ENCODE measurements at regions not wholly inside any gene's neighbourhood (a gene's known extent, or its start where the extent isn't known, plus 50 kb on each side); places are given as distances from the start of the nearest gene placed in this dataset.

GRCh38 chr7:13290975-13291374, 603.5 kb downstream of the ARL4A start:
- DNase-seq (ENCODE audit: insufficient read length) (no peak), FAIRE-seq (no peak)
- TF ChIP-seq POLR2AphosphoS5 (IDR thresholded peaks at IDR 0.05; ENCODE audit: low read depth, low read length) (no peak), POLR2A (IDR thresholded peaks at IDR 0.05; ENCODE audit: low read depth, low read length) (no peak), TAF1 (IDR thresholded peaks at IDR 0.05; ENCODE audit: borderline replicate concordance, low read depth, low read length) (no peak)

- no peak for FAIRE-seq
- no peak for TF ChIP-seq POLR2AphosphoS5 (IDR thresholded peaks at IDR 0.05; ENCODE audit: low read depth, low read length)
- TF ChIP-seq TAF1 (IDR thresholded peaks at IDR 0.05; ENCODE audit: borderline replicate concordance, low read depth, low read length): no peak
- no peak for TF ChIP-seq POLR2A (IDR thresholded peaks at IDR 0.05; ENCODE audit: low read depth, low read length)
Measured at GRCh38 chr7:13293264-13294002, 606.0 kb downstream of the ARL4A start.

GRCh38 chr7:13307040-13307439, 619.6 kb downstream of the ARL4A start:
- DNase-seq (ENCODE audit: insufficient read length) (no peak), FAIRE-seq (no peak)

More at GRCh38 chr7:13293264-13294002, 606.0 kb downstream of the ARL4A start:
- DNase-seq (ENCODE audit: insufficient read length): no peak

GRCh38 chr7:13308423-13308822, 621.0 kb downstream of the ARL4A start:
- TF ChIP-seq TAF1 (IDR thresholded peaks at IDR 0.05; ENCODE audit: borderline replicate concordance, low read depth, low read length): no peak
- TF ChIP-seq POLR2AphosphoS5 (IDR thresholded peaks at IDR 0.05; ENCODE audit: low read depth, low read length): no peak
- no peak for TF ChIP-seq POLR2A (IDR thresholded peaks at IDR 0.05; ENCODE audit: low read depth, low read length)
- FAIRE-seq (no peak), DNase-seq (ENCODE audit: insufficient read length) (no peak)

More at GRCh38 chr7:13307040-13307439, 619.6 kb downstream of the ARL4A start:
- TF ChIP-seq POLR2AphosphoS5 (IDR thresholded peaks at IDR 0.05; ENCODE audit: low read depth, low read length): no peak
- TF ChIP-seq POLR2A (IDR thresholded peaks at IDR 0.05; ENCODE audit: low read depth, low read length): no peak
- TF ChIP-seq TAF1 (IDR thresholded peaks at IDR 0.05; ENCODE audit: borderline replicate concordance, low read depth, low read length): no peak

- DNase-seq (ENCODE audit: insufficient read length) (no peak), FAIRE-seq (no peak)
- TF ChIP-seq TAF1 (IDR thresholded peaks at IDR 0.05; ENCODE audit: borderline replicate concordance, low read depth, low read length) (no peak), POLR2A (IDR thresholded peaks at IDR 0.05; ENCODE audit: low read depth, low read length) (no peak), POLR2AphosphoS5 (IDR thresholded peaks at IDR 0.05; ENCODE audit: low read depth, low read length) (no peak)
Measured at GRCh38 chr7:13309535-13309934, 622.1 kb downstream of the ARL4A start.

GRCh38 chr7:13312307-13312706, 624.9 kb downstream of the ARL4A start:
- FAIRE-seq (no peak), DNase-seq (ENCODE audit: insufficient read length) (no peak)
- TF ChIP-seq TAF1 (IDR thresholded peaks at IDR 0.05; ENCODE audit: borderline replicate concordance, low read depth, low read length) (no peak), POLR2AphosphoS5 (IDR thresholded peaks at IDR 0.05; ENCODE audit: low read depth, low read length) (no peak), POLR2A (IDR thresholded peaks at IDR 0.05; ENCODE audit: low read depth, low read length) (no peak)

GRCh38 chr7:13320333-13320732, 632.9 kb downstream of the ARL4A start:
- no peak for FAIRE-seq
- DNase-seq (ENCODE audit: insufficient read length): no peak
- TF ChIP-seq POLR2AphosphoS5 (IDR thresholded peaks at IDR 0.05; ENCODE audit: low read depth, low read length) (no peak), TAF1 (IDR thresholded peaks at IDR 0.05; ENCODE audit: borderline replicate concordance, low read depth, low read length) (no peak), POLR2A (IDR thresholded peaks at IDR 0.05; ENCODE audit: low read depth, low read length) (no peak)

- DNase-seq (ENCODE audit: insufficient read length): no peak
- FAIRE-seq: no peak
- TF ChIP-seq POLR2AphosphoS5 (IDR thresholded peaks at IDR 0.05; ENCODE audit: low read depth, low read length) (no peak), POLR2A (IDR thresholded peaks at IDR 0.05; ENCODE audit: low read depth, low read length) (no peak), TAF1 (IDR thresholded peaks at IDR 0.05; ENCODE audit: borderline replicate concordance, low read depth, low read length) (no peak)
Measured at GRCh38 chr7:13321316-13321715, 633.9 kb downstream of the ARL4A start.

GRCh38 chr7:13322126-13322525, 634.7 kb downstream of the ARL4A start:
- DNase-seq (ENCODE audit: insufficient read length): no peak
- no peak for FAIRE-seq
- TF ChIP-seq POLR2A (IDR thresholded peaks at IDR 0.05; ENCODE audit: low read depth, low read length) (no peak), TAF1 (IDR thresholded peaks at IDR 0.05; ENCODE audit: borderline replicate concordance, low read depth, low read length) (no peak), POLR2AphosphoS5 (IDR thresholded peaks at IDR 0.05; ENCODE audit: low read depth, low read length) (no peak)

GRCh38 chr7:13327669-13328068, 640.2 kb downstream of the ARL4A start:
- no peak for FAIRE-seq

GRCh38 chr7:13333371-13333770, 645.9 kb downstream of the ARL4A start:
- DNase-seq (ENCODE audit: insufficient read length): no peak
- FAIRE-seq: no peak
- TF ChIP-seq POLR2A (IDR thresholded peaks at IDR 0.05; ENCODE audit: low read depth, low read length): no peak

More at GRCh38 chr7:13327669-13328068, 640.2 kb downstream of the ARL4A start:
- TF ChIP-seq POLR2AphosphoS5 (IDR thresholded peaks at IDR 0.05; ENCODE audit: low read depth, low read length) (no peak), TAF1 (IDR thresholded peaks at IDR 0.05; ENCODE audit: borderline replicate concordance, low read depth, low read length) (no peak), POLR2A (IDR thresholded peaks at IDR 0.05; ENCODE audit: low read depth, low read length) (no peak)
- DNase-seq (ENCODE audit: insufficient read length): no peak

GRCh38 chr7:13336227-13336626, 648.8 kb downstream of the ARL4A start:
- DNase-seq (ENCODE audit: insufficient read length): no peak
- TF ChIP-seq POLR2AphosphoS5 (IDR thresholded peaks at IDR 0.05; ENCODE audit: low read depth, low read length): no peak
- no peak for TF ChIP-seq TAF1 (IDR thresholded peaks at IDR 0.05; ENCODE audit: borderline replicate concordance, low read depth, low read length)
- no peak for TF ChIP-seq POLR2A (IDR thresholded peaks at IDR 0.05; ENCODE audit: low read depth, low read length)
- no peak for FAIRE-seq

Data from GM12892 (cell line).